H9 (cell line): ENCODE measurements at regions not wholly inside any gene's neighbourhood (a gene's known extent, or its start where the extent isn't known, plus 50 kb on each side); places are given as distances from the start of the nearest gene placed in this dataset.

Source experiments
- DNase-seq: peaks from one replicate; pipeline ENCODE4 v3.0.0-alpha.2; 2017
- H2AFZ ChIP-seq: one replicate; pipeline ENCODE4 v1.6.1; 2013; ENCODE audit warnings: mild to moderate bottlenecking, low read length, control low read depth, moderate library complexity
- H2AK5ac ChIP-seq: 2 replicates; pipeline ENCODE4 v1.6.1; 2013; ENCODE audit warnings: low read length, control low read depth, mixed read lengths; ENCODE audit not compliant: insufficient read length
- H2BK120ac ChIP-seq: one replicate; pipeline ENCODE4 v1.6.1; 2013; ENCODE audit warnings: low read depth, mild to moderate bottlenecking, low read length, control low read depth, inconsistent platforms; ENCODE audit not compliant: poor library complexity, severe bottlenecking
- H2BK12ac ChIP-seq: 2 replicates; pipeline ENCODE4 v1.6.1; 2013; ENCODE audit warnings: low read length, control low read depth, mixed read lengths, low read depth; ENCODE audit not compliant: insufficient read length
- H2BK15ac ChIP-seq: 2 replicates; pipeline ENCODE4 v1.6.1; 2013; ENCODE audit warnings: low read depth, low read length, control low read depth
- H2BK20ac ChIP-seq: one replicate; pipeline ENCODE4 v1.6.1; 2013; ENCODE audit warnings: low read depth, mild to moderate bottlenecking, low read length, control low read depth, inconsistent platforms; ENCODE audit not compliant: poor library complexity, severe bottlenecking
- H2BK5ac ChIP-seq: 2 replicates; pipeline ENCODE4 v1.6.1; 2013; ENCODE audit warnings: low read length, control low read depth, mixed read lengths; ENCODE audit not compliant: insufficient read length
- H3K14ac ChIP-seq: 2 replicates; pipeline ENCODE4 v1.6.1; 2013; ENCODE audit warnings: low read length, control low read depth; ENCODE audit not compliant: insufficient read depth
- H3K18ac ChIP-seq: 2 replicates; pipeline ENCODE4 v1.6.1; 2013; ENCODE audit warnings: low read depth, mild to moderate bottlenecking, mixed read lengths, low read length, control low read depth; ENCODE audit not compliant: insufficient read length
- H3K23ac ChIP-seq: 2 replicates; pipeline ENCODE4 v1.6.1; 2013; ENCODE audit warnings: low read length, control low read depth, mixed read lengths, low read depth; ENCODE audit not compliant: insufficient read length
- H3K23me2 ChIP-seq: 2 replicates; pipeline ENCODE4 v1.6.1; 2013; ENCODE audit warnings: low read depth, mild to moderate bottlenecking, mixed read lengths, low read length, control low read depth; ENCODE audit not compliant: insufficient read length, poor library complexity, severe bottlenecking
- H3K27ac ChIP-seq: 2 replicates; pipeline ENCODE4 v1.5.1; 2013; ENCODE audit warnings: low read length, control low read depth, mixed read lengths, low read depth; ENCODE audit not compliant: insufficient read length
- H3K27me3 ChIP-seq: 2 replicates; pipeline ENCODE4 v1.6.1; 2013; ENCODE audit warnings: low read length, control low read depth, inconsistent platforms; ENCODE audit not compliant: insufficient read depth
- H3K4ac ChIP-seq: 2 replicates; pipeline ENCODE4 v1.6.1; 2013; ENCODE audit warnings: low read depth, mild to moderate bottlenecking, control low read depth, inconsistent platforms, low read length, moderate library complexity
- H3K4me1 ChIP-seq: 2 replicates; pipeline ENCODE4 v1.6.1; 2013; ENCODE audit warnings: low read length, control low read depth, inconsistent platforms; ENCODE audit not compliant: insufficient read depth
- H3K4me2 ChIP-seq: 2 replicates; pipeline ENCODE4 v1.6.1; 2013; ENCODE audit warnings: low read length, control low read depth, mixed read lengths; ENCODE audit not compliant: insufficient read length, insufficient read depth
- H3K56ac ChIP-seq: 2 replicates; pipeline ENCODE4 v1.6.1; 2013; ENCODE audit warnings: low read depth, mild to moderate bottlenecking, mixed read lengths, low read length, control low read depth; ENCODE audit not compliant: insufficient read length
- H3K79me1 ChIP-seq: 2 replicates; pipeline ENCODE4 v1.6.1; 2013; ENCODE audit warnings: low read depth, mild to moderate bottlenecking, moderate library complexity, low read length, control low read depth, inconsistent platforms; ENCODE audit not compliant: insufficient read depth, poor library complexity, severe bottlenecking
- H3K79me2 ChIP-seq: 2 replicates; pipeline ENCODE4 v1.6.1; 2013; ENCODE audit warnings: low read length, control low read depth, inconsistent platforms; ENCODE audit not compliant: insufficient read depth
- H3K9ac ChIP-seq: 2 replicates; pipeline ENCODE4 v1.6.1; 2013; ENCODE audit warnings: low read length, control low read depth, mixed read lengths; ENCODE audit not compliant: insufficient read length; ENCODE audit errors: extremely low read depth
- H3K9me3 ChIP-seq: one replicate; pipeline ENCODE4 v1.6.1; 2013; ENCODE audit warnings: low read depth, low read length, inconsistent platforms; ENCODE audit not compliant: control insufficient read depth
- H3T11ph ChIP-seq: one replicate; pipeline ENCODE4 v1.6.1; 2013; ENCODE audit warnings: mild to moderate bottlenecking, low read length, control low read depth, inconsistent platforms
- H4K20me1 ChIP-seq: one replicate; pipeline ENCODE4 v1.6.1; 2013; ENCODE audit not compliant: control insufficient read depth, insufficient read length, insufficient read depth
- H4K5ac ChIP-seq: 2 replicates; pipeline ENCODE4 v1.6.1; 2013; ENCODE audit warnings: low read depth, mild to moderate bottlenecking, mixed read lengths, low read length, control low read depth; ENCODE audit not compliant: insufficient read length
- H4K8ac ChIP-seq: replicated peaks from 2 replicates; pipeline ENCODE4 v1.6.1; 2013; ENCODE audit warnings: low read length, control low read depth, mixed read lengths, low read depth; ENCODE audit not compliant: insufficient read length
- H4K91ac ChIP-seq: 2 replicates; pipeline ENCODE4 v1.6.1; 2013; ENCODE audit warnings: low read depth, mild to moderate bottlenecking, moderate library complexity, mixed read lengths, low read length, control low read depth; ENCODE audit not compliant: insufficient read length
- H3K27ac Mint-ChIP-seq, 3 experiments: 2 replicates in 2 of 3; 3 replicates in 1 of 3; pipeline ENCODE4 v1.8.0; 2020 to 2021; ENCODE audit warnings: mixed read lengths in 3 of 3, mild to moderate bottlenecking in 1 of 3, moderate library complexity in 1 of 3
- H3K27me3 Mint-ChIP-seq: 2 replicates; pipeline ENCODE4 v1.8.0; 2021; ENCODE audit warnings: low read depth, mild to moderate bottlenecking, moderate library complexity, mixed read lengths
- H3K36me3 Mint-ChIP-seq, 3 experiments: 2 replicates in 2 of 3; 3 replicates in 1 of 3; pipeline ENCODE4 v1.8.0; 2020 to 2021; ENCODE audit warnings: low read depth in 3 of 3, mixed read lengths in 3 of 3; ENCODE audit not compliant: insufficient read depth in 1 of 3
- H3K4me1 Mint-ChIP-seq, 2 experiments: 2 replicates each; pipeline ENCODE4 v1.8.0; 2020; ENCODE audit warnings: mixed read lengths in 2 of 2
- H3K4me3 Mint-ChIP-seq, 2 experiments: 2 replicates in 1 of 2; 3 replicates in 1 of 2; pipeline ENCODE4 v1.8.0; 2020 to 2021; ENCODE audit warnings: mild to moderate bottlenecking in 2 of 2, mixed read lengths in 2 of 2, moderate library complexity in 1 of 2
- H3K9me3 Mint-ChIP-seq, 2 experiments: 2 replicates in 1 of 2; 3 replicates in 1 of 2; pipeline ENCODE4 v1.8.0; 2020; ENCODE audit warnings: mild to moderate bottlenecking in 2 of 2, mixed read lengths in 2 of 2, moderate library complexity in 1 of 2
- whole genome bisulfite sequencing: extraction: QIAGEN DNeasy Blood & Tissue Kit; methylation state at CpG from one replicate; pipeline ENCODE4 v1.1.7; 2013; ENCODE audit warnings: missing lambda C conversion rate, low lambda C conversion rate, mixed read lengths; ENCODE audit not compliant: insufficient read length; ENCODE audit errors: extremely low coverage; 5-methylcytosine and 5-hydroxymethylcytosine counted together
- TF ChIP-seq, protein P1 (sequence below): fragments of 200-600 bp; sonication (generic); conservative IDR thresholded peaks from 3 replicates; pipeline ENCODE4 v1.8.0; 2021; ENCODE audit warnings: antibody characterized with exemption, mild to moderate bottlenecking

- H4K8ac ChIP-seq = no peak overlapping the region
- Mint-ChIP-seq H3K4me3 (no peak overlapping the region), H3K27ac (no peak overlapping the region), H3K4me1 (peaks cover 34 to 49% of the 10 kb centered on the region in 2 experiments), H3K36me3 (peaks cover 0 to 9% (median 2%) of the 10 kb centered on the region in 3 experiments; a peak in 4 of 7 replicates), H3K9me3 (peaks cover 0 to 2% of the 10 kb centered on the region in 2 experiments; a peak in 1 of 5 replicates), H3K27me3 (no peaks in the 10 kb centered on the region)
- H4K91ac ChIP-seq = no peak overlapping the region
- no peak overlapping the region for H2AK5ac ChIP-seq
- no peak overlapping the region for H2BK15ac ChIP-seq
- H3K56ac ChIP-seq = no peak overlapping the region
- H2BK5ac ChIP-seq = no peak overlapping the region
- H2BK12ac ChIP-seq = no peak overlapping the region
- H3T11ph ChIP-seq = no peak overlapping the region
- H3K27me3 ChIP-seq = no peaks in the 10 kb centered on the region
- no peak for DNase-seq
- no peak overlapping the region for H3K23ac ChIP-seq
- H3K79me2 ChIP-seq = no peaks in the 10 kb centered on the region
- no peak overlapping the region for H3K27ac ChIP-seq
- H3K14ac ChIP-seq = no peak overlapping the region
- TF ChIP-seq, protein P1, sequence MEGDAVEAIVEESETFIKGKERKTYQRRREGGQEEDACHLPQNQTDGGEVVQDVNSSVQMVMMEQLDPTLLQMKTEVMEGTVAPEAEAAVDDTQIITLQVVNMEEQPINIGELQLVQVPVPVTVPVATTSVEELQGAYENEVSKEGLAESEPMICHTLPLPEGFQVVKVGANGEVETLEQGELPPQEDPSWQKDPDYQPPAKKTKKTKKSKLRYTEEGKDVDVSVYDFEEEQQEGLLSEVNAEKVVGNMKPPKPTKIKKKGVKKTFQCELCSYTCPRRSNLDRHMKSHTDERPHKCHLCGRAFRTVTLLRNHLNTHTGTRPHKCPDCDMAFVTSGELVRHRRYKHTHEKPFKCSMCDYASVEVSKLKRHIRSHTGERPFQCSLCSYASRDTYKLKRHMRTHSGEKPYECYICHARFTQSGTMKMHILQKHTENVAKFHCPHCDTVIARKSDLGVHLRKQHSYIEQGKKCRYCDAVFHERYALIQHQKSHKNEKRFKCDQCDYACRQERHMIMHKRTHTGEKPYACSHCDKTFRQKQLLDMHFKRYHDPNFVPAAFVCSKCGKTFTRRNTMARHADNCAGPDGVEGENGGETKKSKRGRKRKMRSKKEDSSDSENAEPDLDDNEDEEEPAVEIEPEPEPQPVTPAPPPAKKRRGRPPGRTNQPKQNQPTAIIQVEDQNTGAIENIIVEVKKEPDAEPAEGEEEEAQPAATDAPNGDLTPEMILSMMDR = no peak
- no peaks in the 10 kb centered on the region for H3K23me2 ChIP-seq
- H3K18ac ChIP-seq = no peak overlapping the region
- H4K20me1 ChIP-seq = no peaks in the 10 kb centered on the region
- WGBS = no CpG with 5 or more reads among the region's 2 CpGs
- peaks cover 16% of the 10 kb centered on the region; the same call in 1 of the 2 replicates for H3K4me1 ChIP-seq
- no peak overlapping the region for H2BK120ac ChIP-seq
- H3K4ac ChIP-seq = no peak overlapping the region
- H3K4me2 ChIP-seq = no peak overlapping the region
- H3K9me3 ChIP-seq = no peaks in the 10 kb centered on the region
- no peak overlapping the region for H3K9ac ChIP-seq
- no peak overlapping the region for H4K5ac ChIP-seq
- no peaks in the 10 kb centered on the region for H3K79me1 ChIP-seq
- H2BK20ac ChIP-seq = no peak overlapping the region
- H2AFZ ChIP-seq = no peak overlapping the region
Measured at GRCh38 chrX:16487620-16488385, 162.2 kb upstream of the S100G start.
